Left ventricle myocardium superior (tissue), 1 donor: ENCODE measurements at regions not wholly inside any gene's neighbourhood (a gene's known extent, or its start where the extent isn't known, plus 50 kb on each side); places are given as distances from the start of the nearest gene placed in this dataset.
"Not testable (repeated sequence)": the region's sequence is repeated elsewhere in the genome, so short reads cannot be mapped to it uniquely, and the experiment has no call there.

Experiments used
- ATAC-seq: fragments of 200-7000 bp; cut with Tn5 transposase; one replicate; pipeline ENCODE4 v1.9.1; 2020; ENCODE audit warnings: mild to moderate bottlenecking, moderate library complexity
- DNase-seq: peaks from one replicate; pipeline ENCODE4 v3.0.0-alpha.2; 2020
- intact Hi-C: fragments of 100-400 bp; cut with micrococcal nuclease; formaldehyde crosslinking; loops from one replicate; pipeline ENCODE4 v1.11.0; 2022
- donor health status: DM: no; HTN: yes; CAD: no; lungs with severe emphysema.

DNA sequence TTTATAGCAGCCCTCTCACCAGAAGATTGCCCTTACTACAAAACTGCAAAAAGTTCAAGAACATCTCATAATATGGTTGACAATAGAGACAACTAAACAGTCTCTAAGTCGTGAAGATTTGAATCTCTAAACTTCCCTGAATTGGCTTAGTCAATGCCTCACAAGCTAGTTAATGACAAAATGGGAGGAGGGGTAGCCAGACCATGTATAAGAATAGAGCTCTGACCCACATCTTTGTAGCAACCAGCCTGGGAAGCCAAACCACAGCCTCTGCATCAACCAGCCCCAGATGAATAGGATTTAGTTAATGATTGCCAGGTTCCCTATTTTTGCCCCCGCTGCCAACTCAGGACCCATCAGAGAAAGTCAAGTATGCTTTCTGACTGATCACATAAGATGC, 1265.9 kb upstream of the PCDH10 start:
- DNase-seq, ATAC-seq, intact Hi-C loops: not testable (repeated sequence)

DNA sequence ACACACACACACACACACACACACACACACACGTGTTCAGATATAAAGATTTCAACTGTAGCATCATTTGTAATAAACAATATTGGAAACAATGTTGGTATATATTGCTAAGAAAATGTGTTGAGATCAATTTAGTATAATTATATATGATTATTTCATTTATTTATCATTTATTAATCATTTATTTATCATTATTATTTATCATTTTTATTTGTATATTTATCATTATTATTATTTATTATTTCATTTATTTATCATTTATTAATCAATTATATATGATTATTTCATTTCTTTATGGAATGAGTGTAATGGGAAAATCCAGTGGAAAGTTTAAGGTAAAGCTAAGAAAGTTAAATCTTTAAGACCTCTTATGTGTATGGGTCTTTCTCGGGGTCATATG, 1223.4 kb upstream of the PCDH10 start:
- intact Hi-C loops, DNase-seq, ATAC-seq: not testable (repeated sequence)

- DNase-seq, ATAC-seq, intact Hi-C loops: not testable (repeated sequence)
Observed at GRCh38 chr4:131967646-131968045, 1181.4 kb upstream of the PCDH10 start.

DNA sequence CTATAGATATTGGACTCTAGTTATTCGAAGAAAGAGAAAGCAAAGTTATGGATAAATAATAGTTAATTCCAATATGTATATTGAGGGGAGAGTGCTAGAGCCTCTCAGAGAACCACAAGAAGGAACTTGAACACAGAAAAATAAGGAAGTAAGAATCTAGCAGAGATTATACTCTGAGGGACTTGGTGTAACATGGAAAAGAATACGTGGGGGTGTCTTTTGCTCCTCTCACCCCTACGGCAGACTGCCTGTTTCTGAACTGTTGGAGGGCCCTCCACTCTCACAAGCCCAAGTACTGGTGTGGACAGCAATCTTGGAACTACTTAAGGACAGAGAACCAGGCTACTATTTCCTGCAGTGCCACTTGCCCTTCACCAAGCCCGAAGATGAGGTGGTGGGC, 1174.4 kb upstream of the PCDH10 start:
- intact Hi-C loops: no loop called here
- no peak for ATAC-seq
- no peak for DNase-seq

DNA sequence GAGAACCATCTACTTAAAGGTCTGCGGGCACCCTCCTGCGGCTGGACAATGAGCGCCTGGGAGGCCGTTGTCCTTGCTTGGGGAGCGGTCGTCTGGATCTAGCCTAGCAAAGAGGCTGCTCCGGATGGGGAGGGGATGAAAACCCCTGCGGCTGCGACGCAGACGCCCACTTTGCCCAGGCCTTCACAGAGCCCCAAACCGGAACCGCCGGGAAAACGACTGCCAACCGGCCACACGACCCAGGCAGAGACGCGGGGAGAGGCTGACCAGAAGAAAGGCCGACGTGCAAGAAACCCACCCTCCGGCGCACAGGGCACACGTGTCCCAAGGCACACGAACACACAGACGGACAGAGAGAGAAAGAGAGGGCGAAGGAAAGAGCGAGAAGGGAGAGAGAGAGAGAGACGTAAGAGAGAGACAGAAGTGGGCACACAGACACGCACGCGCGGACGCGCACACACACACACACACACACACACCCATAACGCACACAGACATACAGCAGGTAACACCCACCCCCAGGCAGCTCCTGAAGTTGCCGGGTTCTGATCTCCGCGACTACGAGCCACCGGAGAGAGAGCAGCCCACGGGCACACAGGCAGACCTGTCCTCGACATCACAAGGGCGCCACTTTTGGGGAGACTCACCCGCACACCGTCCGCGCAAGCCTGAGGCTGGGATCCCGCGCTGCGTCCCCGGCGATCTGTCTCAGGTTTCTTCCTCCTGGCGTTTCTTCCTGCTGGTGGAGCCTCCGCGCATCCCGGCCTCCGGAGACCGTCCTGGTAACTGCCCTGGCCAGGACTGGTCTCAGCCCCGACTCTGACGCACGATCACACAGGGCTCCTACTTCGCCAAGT, 1173.6 kb upstream of the PCDH10 start:
- DNase-seq, ATAC-seq, intact Hi-C loops: not testable (repeated sequence)

DNA sequence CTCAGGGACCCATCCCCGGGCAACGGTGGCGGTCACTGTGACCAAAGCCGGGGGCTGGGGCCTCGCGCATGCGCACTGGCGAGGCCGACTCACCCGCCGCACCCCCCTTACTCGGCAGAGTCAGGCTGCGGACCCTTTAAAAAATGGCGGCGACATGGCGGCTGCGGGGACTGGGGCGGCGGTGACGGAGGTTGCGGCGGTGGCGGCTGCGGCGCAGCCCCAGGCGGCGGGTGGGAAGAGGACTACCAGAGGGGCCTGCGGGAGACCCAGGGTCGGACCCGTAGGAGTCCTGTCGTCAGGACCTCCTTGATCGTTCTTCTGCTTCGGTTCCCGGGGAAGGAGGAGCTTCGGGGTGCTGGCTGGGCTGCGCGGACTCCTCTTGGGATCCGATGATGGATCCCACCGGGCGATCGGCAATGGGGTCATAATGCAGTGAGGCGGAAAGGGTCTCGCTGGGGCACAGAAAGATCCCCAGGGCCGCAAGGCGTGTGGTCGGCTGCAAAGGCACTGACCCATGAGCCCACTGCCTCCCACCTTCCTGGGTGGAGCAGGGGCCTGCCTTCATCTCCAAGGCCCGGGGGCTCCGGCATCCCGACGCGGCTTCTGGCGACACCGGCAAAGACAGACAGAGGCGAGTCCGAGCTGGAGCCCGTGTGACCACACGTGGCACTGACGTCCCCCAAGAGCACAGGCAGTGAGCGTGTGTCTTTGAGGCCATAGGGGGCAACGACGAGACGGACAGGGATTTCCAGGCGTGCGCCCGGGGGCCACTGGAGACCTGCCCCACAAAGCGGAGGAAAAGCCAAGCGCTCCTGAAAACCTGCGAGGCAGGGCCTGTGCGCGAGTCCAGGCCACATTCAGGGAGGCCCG, 1172.7 kb upstream of the PCDH10 start:
- DNase-seq: peak; percentile 49
- ATAC-seq, intact Hi-C loops: not testable (repeated sequence)

DNA sequence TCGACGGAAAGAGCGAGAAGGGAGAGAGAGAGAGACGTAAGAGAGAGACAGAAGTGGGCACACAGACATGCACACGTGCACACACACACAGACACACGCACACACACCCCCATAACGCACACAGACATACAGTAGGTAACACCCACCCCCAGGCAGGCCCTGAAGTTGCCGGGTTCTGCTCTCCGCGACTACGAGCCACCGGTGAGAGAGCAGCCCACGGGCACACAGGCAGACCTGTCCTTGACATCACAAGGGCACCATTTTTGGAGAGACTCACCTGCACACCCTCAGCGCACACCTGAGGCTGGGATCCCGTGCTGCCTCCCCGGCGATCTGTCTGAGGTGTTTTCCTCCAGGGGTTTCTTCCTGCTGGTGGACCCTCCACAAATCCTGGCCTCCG, 1171.0 kb upstream of the PCDH10 start:
- ATAC-seq: no peak
- intact Hi-C loops: no loop called here
- no peak for DNase-seq

DNA sequence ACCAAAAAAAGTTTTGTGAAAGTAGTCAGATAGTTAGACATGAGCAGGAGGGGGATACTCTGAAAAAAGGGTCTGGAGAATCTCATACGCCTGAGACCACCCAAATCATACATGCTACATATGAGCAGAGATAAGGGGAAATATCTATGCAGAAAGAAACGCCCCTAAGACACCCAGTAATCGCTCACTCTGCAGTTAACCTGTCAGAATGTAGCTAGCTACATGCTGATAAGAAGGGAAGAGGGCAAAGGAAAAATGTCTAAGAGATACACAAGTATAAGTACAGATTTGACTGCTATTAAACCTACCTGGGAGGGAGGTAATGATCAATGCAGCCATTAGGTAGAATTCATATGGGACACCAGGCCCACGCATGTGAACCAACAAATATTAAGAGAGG, 1159.5 kb upstream of the PCDH10 start:
- intact Hi-C loops: no loop called here
- DNase-seq: no peak
- ATAC-seq: no peak

- ATAC-seq (no peak), DNase-seq (no peak)
- intact Hi-C loops: no loop called here
Observed at GRCh38 chr4:132001542-132001941, 1147.6 kb upstream of the PCDH10 start.

GRCh38 chr4:132003593-132003992, 1145.5 kb upstream of the PCDH10 start:
- DNase-seq (no peak), ATAC-seq (no peak)
- intact Hi-C loops: no loop called here

DNA sequence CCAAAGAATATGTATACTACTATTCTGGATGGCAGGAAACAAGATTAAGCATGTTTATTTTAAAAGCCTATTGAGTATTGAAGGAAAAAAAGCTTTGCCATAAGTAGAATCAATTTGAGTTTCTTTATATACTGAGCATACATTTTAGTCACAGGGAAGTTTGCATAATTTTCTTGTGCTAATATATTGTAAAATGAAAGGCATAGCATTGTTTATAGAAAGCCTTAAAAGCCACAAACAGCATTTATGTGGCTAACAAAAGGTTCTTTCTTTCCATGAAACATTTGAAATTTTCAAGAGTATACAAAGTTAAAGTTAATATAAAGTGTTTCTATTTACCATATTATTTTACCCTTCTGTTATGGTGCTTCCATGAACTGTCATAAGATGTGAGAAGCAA, 1133.8 kb upstream of the PCDH10 start:
- DNase-seq: no peak
- ATAC-seq: no peak
- intact Hi-C loops: no loop called here

DNA sequence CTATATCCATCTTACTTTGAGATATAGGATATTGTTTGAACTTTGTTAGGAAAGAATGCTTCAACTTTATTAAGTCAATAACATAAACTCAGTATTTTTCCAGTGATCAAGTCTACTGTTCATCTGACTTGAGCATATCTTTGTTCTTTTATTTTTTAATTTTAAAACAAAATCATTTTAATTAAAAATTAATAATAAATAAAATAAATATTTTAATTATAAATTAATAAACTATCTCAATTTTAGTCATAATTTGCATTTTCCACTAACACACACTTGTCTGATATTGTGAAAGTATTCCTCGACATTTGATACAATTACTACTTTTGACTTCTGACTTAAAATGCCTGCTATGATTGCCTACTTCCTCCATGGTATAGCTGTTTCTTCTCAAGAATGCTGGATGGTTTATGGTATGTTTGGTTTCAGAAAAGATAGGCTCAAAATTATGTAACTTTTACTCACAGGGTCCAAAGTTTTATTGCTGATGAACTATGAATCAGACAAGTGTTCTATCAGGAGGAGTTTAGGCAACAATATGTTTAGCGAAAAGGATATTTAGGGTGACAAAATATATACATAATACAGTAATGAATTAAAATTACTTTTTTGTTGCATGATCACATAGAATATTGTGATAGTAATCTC, 1132.3 kb upstream of the PCDH10 start:
- ATAC-seq (no peak), DNase-seq (no peak)
- intact Hi-C loops: no loop called here

GRCh38 chr4:132026166-132026565, 1122.9 kb upstream of the PCDH10 start:
- DNase-seq: no peak
- ATAC-seq: no peak
- intact Hi-C loops: no loop called here

GRCh38 chr4:132026816-132027215, 1122.3 kb upstream of the PCDH10 start:
- ATAC-seq: no peak

DNA sequence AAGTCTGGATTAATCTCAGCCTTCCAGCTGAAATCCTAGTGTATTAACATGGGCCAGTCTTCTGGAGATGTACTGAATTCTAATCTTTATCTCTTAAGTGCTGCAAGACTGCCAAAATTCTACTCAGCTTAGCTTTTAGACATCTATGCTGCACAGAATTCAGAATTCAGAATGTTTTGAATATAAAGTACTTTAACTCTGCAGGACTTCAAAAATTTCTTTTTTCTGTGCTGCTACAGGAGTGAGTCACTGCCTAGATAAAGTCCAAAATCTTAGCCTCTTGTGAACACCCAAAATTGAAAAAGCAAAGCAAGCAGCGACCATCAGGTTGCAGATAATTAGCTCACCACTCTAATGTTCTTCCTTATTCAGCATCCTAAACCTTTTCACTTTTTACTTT, 1092.6 kb upstream of the PCDH10 start:
- DNase-seq: no peak
- intact Hi-C loops: no loop called here
- ATAC-seq: no peak

More at GRCh38 chr4:132026816-132027215, 1122.3 kb upstream of the PCDH10 start:
- no peak for DNase-seq
- intact Hi-C loops: no loop called here

DNA sequence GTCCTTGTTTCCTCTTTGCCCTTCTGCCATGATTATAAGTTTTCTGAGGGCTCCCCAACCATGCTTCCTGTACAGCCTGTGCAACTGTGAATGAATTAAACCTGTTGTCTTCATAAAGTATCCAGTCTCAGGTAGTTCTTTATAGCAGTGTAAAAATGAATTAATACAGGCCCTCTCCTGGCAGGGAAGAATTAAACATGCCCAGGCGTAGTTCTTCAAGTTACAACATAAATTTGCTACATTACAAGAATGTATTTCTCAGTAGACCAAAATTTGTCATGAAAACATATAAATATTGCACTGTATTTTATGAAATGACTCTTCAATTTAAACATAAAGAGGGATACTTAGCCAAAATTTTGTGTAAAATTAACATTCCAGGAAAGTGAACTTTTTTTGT, 1089.9 kb upstream of the PCDH10 start:
- no peak for DNase-seq
- ATAC-seq: no peak
- intact Hi-C loops: no loop called here

DNA sequence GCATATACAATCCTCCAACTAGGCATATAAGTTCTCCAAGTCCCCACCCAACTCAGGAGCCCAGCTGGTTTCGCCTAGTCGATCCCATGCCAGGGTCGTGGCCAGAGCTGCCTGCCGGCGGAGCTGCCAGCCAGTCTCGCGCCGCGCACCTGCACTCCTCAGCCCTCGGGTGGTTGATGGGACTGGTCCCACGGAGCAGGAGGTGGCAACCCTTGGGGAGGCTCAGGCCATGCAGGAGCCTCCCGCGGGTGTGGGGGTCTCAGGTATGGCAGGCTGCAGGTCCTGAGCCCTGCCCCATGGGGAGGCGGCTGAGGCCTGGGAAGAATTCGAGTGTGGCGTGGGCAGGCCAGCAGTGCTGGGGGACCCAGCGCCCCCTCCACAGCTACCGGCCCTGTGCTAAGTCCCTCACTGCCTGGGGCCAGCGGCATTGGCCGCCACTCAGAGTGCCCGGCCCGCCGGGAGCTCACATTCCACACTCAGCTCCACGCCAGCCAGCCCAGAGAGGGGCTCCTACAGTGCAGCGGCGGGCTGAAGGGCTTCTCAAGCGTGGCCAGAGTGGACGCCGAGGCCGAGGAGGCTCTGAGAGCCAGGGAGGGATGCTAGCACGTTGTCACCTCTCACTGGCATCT, 1086.4 kb upstream of the PCDH10 start:
- intact Hi-C loops: no loop called here
- DNase-seq: no peak
- ATAC-seq: no peak

- DNase-seq (no peak), ATAC-seq (no peak)
- intact Hi-C loops: no loop called here
Observed at GRCh38 chr4:132063829-132064228, 1085.3 kb upstream of the PCDH10 start.

GRCh38 chr4:132065940-132066495, 1083.1 kb upstream of the PCDH10 start:
- DNase-seq (no peak), ATAC-seq (no peak)
- intact Hi-C loops: no loop called here
